Neural progenitor cell (in vitro differentiated cells): ENCODE measurements at regions not wholly inside any gene's neighbourhood (a gene's known extent, or its start where the extent isn't known, plus 50 kb on each side); places are given as distances from the start of the nearest gene placed in this dataset.

Experiments used
- DNase-seq: peaks from one replicate; pipeline ENCODE4 v3.0.0-alpha.2; 2016; ENCODE audit warnings: low spot score
- H2AFZ ChIP-seq: fragments of 200-600 bp; sonication (generic); replicated peaks from 2 replicates; pipeline ENCODE4 v1.6.1; 2016; ENCODE audit warnings: antibody characterized with exemption
- H3F3A ChIP-seq: fragments of 200-600 bp; sonication (generic); 2 replicates; pipeline ENCODE4 v1.6.1; 2016; ENCODE audit warnings: antibody characterized with exemption, low read depth
- H3K27ac ChIP-seq: fragments of 200-600 bp; sonication (generic); 2 replicates; pipeline ENCODE4 v1.5.1; 2016; ENCODE audit warnings: mild to moderate bottlenecking
- H3K27me3 ChIP-seq: fragments of 200-600 bp; sonication (generic); 2 replicates; pipeline ENCODE4 v1.6.1; 2016; ENCODE audit warnings: mild to moderate bottlenecking, moderate library complexity
- H3K36me3 ChIP-seq: fragments of 200-600 bp; sonication (generic); 2 replicates; pipeline ENCODE4 v1.5.1; 2016
- H3K4me1 ChIP-seq: fragments of 200-600 bp; sonication (generic); 2 replicates; pipeline ENCODE4 v1.6.1; 2016; ENCODE audit warnings: mixed run types
- H3K4me2 ChIP-seq: fragments of 200-600 bp; sonication (generic); 2 replicates; pipeline ENCODE4 v1.6.1; 2016
- H3K4me3 ChIP-seq: fragments of 200-600 bp; sonication (generic); 2 replicates; pipeline ENCODE4 v1.5.1; 2016
- H3K79me2 ChIP-seq: fragments of 200-600 bp; sonication (generic); 2 replicates; pipeline ENCODE4 v1.6.1; 2016; ENCODE audit warnings: low read depth
- H3K9ac ChIP-seq: fragments of 200-600 bp; sonication (generic); 2 replicates; pipeline ENCODE4 v1.6.1; 2016
- H3K9me3 ChIP-seq: fragments of 200-600 bp; sonication (generic); 2 replicates; pipeline ENCODE4 v1.5.1; 2016; ENCODE audit warnings: low read depth
- H4K20me1 ChIP-seq: fragments of 200-600 bp; sonication (generic); 2 replicates; pipeline ENCODE4 v1.6.1; 2016; ENCODE audit warnings: low read depth
- H3K27ac Mint-ChIP-seq: 3 replicates; pipeline ENCODE4 v1.8.0; 2021; ENCODE audit warnings: mixed read lengths
- H3K27me3 Mint-ChIP-seq: 2 replicates; pipeline ENCODE4 v1.8.0; 2022; ENCODE audit warnings: low read depth, mild to moderate bottlenecking, inconsistent platforms, moderate library complexity, mixed read lengths; ENCODE audit not compliant: insufficient read depth
- H3K36me3 Mint-ChIP-seq: 3 replicates; pipeline ENCODE4 v1.8.0; 2021; ENCODE audit warnings: mixed read lengths
- H3K4me1 Mint-ChIP-seq: 3 replicates; pipeline ENCODE4 v1.8.0; 2021; ENCODE audit warnings: mixed read lengths
- H3K4me3 Mint-ChIP-seq: 3 replicates; pipeline ENCODE4 v1.8.0; 2021; ENCODE audit warnings: mild to moderate bottlenecking, moderate library complexity, mixed read lengths
- H3K9me3 Mint-ChIP-seq: 3 replicates; pipeline ENCODE4 v1.8.0; 2020; ENCODE audit warnings: mixed read lengths
- EZH2 ChIP-seq: fragments of 200-600 bp; sonication (generic); IDR thresholded peaks from 2 replicates; pipeline ENCODE4 v1.6.1; 2017; ENCODE audit warnings: antibody characterized with exemption, mild to moderate bottlenecking, moderate library complexity
- EZH2phosphoT487 ChIP-seq: fragments of 200-600 bp; sonication (generic); IDR thresholded peaks from 2 replicates; pipeline ENCODE4 v1.6.1; 2017; ENCODE audit warnings: antibody characterized with exemption
- TF ChIP-seq, protein P1 (sequence below): fragments of 200-600 bp; sonication (generic); IDR thresholded peaks from 2 replicates; pipeline ENCODE4 v1.5.1; 2017; ENCODE audit warnings: antibody characterized with exemption, mild to moderate bottlenecking

DNA sequence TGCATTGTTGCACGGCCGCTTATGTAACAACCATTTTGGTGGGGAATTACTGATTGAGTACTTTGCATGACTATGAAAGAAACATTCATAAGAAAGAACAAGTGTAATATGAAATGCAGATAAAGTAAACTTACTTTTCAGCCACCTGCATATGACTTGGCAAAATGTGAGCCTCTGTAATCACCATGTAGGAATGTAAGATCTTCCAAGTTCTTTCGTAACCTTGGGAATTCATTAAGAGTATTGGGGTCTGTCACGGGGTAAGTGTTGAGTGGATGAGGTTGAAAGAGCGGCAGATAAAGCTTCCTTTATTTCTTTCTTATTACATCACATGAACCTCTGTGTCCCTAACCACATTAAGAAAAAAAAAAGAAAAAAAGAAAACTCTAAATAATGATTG lies 348.5 kb upstream of the NR3C2 start:
- Histone ChIP-seq H3K4me2 (no peak overlapping the region), H3K9ac (no peak overlapping the region), H3K4me1 (no peaks in the 10 kb centered on the region), H3K79me2 (no peaks in the 10 kb centered on the region), H3K4me3 (no peak overlapping the region), H2AFZ (no peak overlapping the region), H3K9me3 (no peaks in the 10 kb centered on the region), H3K36me3 (no peaks in the 10 kb centered on the region), H3K27me3 (no peaks in the 10 kb centered on the region), H4K20me1 (no peaks in the 10 kb centered on the region), H3F3A (no peaks in the 10 kb centered on the region), H3K27ac (no peak overlapping the region)
- DNase-seq, result no peak
- Mint-ChIP-seq H3K4me3 (no peak overlapping the region), H3K27me3 (peaks cover 4% of the 10 kb centered on the region), H3K4me1 (no peaks in the 10 kb centered on the region), H3K36me3 (no peaks in the 10 kb centered on the region), H3K27ac (no peak overlapping the region), H3K9me3 (no peaks in the 10 kb centered on the region)
- TF ChIP-seq, protein P1, sequence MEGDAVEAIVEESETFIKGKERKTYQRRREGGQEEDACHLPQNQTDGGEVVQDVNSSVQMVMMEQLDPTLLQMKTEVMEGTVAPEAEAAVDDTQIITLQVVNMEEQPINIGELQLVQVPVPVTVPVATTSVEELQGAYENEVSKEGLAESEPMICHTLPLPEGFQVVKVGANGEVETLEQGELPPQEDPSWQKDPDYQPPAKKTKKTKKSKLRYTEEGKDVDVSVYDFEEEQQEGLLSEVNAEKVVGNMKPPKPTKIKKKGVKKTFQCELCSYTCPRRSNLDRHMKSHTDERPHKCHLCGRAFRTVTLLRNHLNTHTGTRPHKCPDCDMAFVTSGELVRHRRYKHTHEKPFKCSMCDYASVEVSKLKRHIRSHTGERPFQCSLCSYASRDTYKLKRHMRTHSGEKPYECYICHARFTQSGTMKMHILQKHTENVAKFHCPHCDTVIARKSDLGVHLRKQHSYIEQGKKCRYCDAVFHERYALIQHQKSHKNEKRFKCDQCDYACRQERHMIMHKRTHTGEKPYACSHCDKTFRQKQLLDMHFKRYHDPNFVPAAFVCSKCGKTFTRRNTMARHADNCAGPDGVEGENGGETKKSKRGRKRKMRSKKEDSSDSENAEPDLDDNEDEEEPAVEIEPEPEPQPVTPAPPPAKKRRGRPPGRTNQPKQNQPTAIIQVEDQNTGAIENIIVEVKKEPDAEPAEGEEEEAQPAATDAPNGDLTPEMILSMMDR, result no peak
- TF ChIP-seq EZH2, result no peak
- TF ChIP-seq EZH2phosphoT487, result no peak

DNA sequence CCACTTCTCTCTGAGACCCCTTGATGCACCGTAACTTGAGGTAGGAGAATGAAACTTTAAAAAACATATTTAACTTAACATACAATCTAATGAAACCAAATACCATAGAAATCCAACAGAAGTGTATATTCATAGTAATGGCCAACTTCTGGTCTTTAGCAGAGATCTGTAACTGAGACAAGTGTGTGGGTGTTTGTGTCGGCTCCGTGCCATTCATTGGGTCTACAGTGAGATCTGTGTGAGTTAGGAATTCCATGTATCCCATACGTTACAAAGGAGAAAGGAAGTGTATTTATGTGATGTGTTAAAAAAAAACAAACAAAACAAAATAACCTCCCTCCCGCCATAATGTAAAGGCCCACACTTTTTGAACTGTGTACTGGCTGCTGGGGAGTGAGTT lies 348.0 kb upstream of the NR3C2 start:
- H3K9me3 ChIP-seq, result no peaks in the 10 kb centered on the region
- H3K4me2 ChIP-seq, result no peak overlapping the region
- H3K79me2 ChIP-seq, result no peaks in the 10 kb centered on the region
- no peak for DNase-seq
- peaks cover 4% of the 10 kb centered on the region for H3K27me3 Mint-ChIP-seq
- H3K36me3 Mint-ChIP-seq, result no peaks in the 10 kb centered on the region
- no peak overlapping the region for H3K4me3 Mint-ChIP-seq
- no peaks in the 10 kb centered on the region for H3K4me1 ChIP-seq
- no peaks in the 10 kb centered on the region for H4K20me1 ChIP-seq
- no peaks in the 10 kb centered on the region for H3K27me3 ChIP-seq
- H3F3A ChIP-seq, result no peaks in the 10 kb centered on the region
- H3K27ac ChIP-seq, result no peak overlapping the region
- no peaks in the 10 kb centered on the region for H3K36me3 ChIP-seq
- H3K4me3 ChIP-seq, result no peak overlapping the region
- TF ChIP-seq, protein P1, result no peak
- no peak for TF ChIP-seq EZH2
- no peak for TF ChIP-seq EZH2phosphoT487
- H3K27ac Mint-ChIP-seq, result no peak overlapping the region
- H3K9me3 Mint-ChIP-seq, result no peaks in the 10 kb centered on the region
- H3K9ac ChIP-seq, result no peak overlapping the region
- no peaks in the 10 kb centered on the region for H3K4me1 Mint-ChIP-seq
- H2AFZ ChIP-seq, result no peak overlapping the region

DNA sequence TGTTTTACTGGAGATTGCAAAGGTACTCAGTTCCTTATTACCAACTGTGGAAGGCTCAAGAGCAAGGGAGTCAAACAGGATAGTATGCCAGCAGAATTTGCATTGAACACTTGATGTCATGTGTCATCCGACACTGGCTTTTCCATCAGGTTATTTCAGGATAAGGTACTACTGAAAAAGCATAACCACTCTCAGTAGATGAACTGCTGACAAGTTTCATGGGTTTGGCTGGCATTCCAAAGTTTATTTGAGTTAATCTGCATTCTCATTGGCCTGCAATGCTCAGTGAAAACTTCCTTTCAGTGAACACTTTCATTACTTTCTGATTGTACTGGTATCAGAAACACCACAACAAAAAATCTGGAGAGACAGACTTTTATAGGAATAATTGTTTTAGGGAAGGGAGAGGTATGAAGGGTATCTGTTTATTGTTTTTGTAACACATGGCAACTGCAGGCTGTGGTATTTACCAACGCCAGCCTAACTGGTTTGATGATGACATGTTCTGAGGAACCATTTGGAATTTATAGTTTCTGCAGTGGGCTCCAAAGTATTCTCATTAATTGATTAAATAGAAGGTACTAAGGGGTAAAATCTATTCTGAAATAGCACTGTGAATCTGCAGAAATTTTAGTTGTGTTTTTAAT lies 345.7 kb upstream of the NR3C2 start:
- H3K4me3 Mint-ChIP-seq, result no peak overlapping the region
- Histone ChIP-seq H3K27ac (no peak overlapping the region), H3K4me2 (no peak overlapping the region)

More for the DNA sequence above, 345.7 kb upstream of the NR3C2 start:
- no peak for DNase-seq
- Mint-ChIP-seq H3K36me3 (no peaks in the 10 kb centered on the region), H3K27ac (no peak overlapping the region), H3K9me3 (no peaks in the 10 kb centered on the region), H3K4me1 (no peaks in the 10 kb centered on the region), H3K27me3 (no peaks in the 10 kb centered on the region)
- Histone ChIP-seq H2AFZ (no peak overlapping the region), H3K36me3 (no peaks in the 10 kb centered on the region), H3K4me1 (no peaks in the 10 kb centered on the region), H3K9me3 (no peaks in the 10 kb centered on the region), H4K20me1 (no peaks in the 10 kb centered on the region), H3F3A (no peaks in the 10 kb centered on the region), H3K9ac (no peak overlapping the region), H3K79me2 (no peaks in the 10 kb centered on the region), H3K4me3 (no peak overlapping the region), H3K27me3 (no peaks in the 10 kb centered on the region)
- TF ChIP-seq EZH2, result no peak
- TF ChIP-seq, protein P1, result no peak
- TF ChIP-seq EZH2phosphoT487, result no peak
